Gastrocnemius medialis (tissue), 4 donors: ENCODE measurements at regions not wholly inside any gene's neighbourhood (a gene's known extent, or its start where the extent isn't known, plus 50 kb on each side); places are given as distances from the start of the nearest gene placed in this dataset.
A peak's percentile ranks its signal among the peaks of the same experiment; 100 is the strongest.
"Not testable (repeated sequence)": the region's sequence is repeated elsewhere in the genome, so short reads cannot be mapped to it uniquely, and the experiment has no call there.

Experiments used
- ATAC-seq, 2 donors: fragments of 150-250 bp; one replicate each; pipeline ENCODE4 v1.9.1; 2016
- DNase-seq, 2 donors: peaks; one replicate each; pipeline ENCODE4 v3.0.0-alpha.2; 2019
- H3K27ac ChIP-seq, 4 donors: fragments of 200-600 bp; sonication (generic); 1 replicate in 1 of 4; 2 replicates in 3 of 4; pipeline ENCODE4 v1.5.1; 2016 to 2018; ENCODE audit warnings: mild to moderate bottlenecking in 2 of 4, moderate library complexity in 1 of 4
- H3K27me3 ChIP-seq, 3 donors: fragments of 200-600 bp; sonication (generic) in 2 of 3; 1 replicate in 1 of 3; 2 replicates in 2 of 3; pipeline versions ENCODE4 v1.5.1 to v1.6.0; 2016 to 2019; ENCODE audit warnings: mild to moderate bottlenecking in 1 of 3, moderate library complexity in 1 of 3
- H3K36me3 ChIP-seq, 2 donors: fragments of 200-600 bp; sonication (generic) in 1 of 2; one replicate each; pipeline ENCODE4 v1.5.1; 2017 to 2018
- H3K4me1 ChIP-seq, 2 donors: fragments of 200-600 bp; sonication (generic) in 1 of 2; one replicate each; pipeline ENCODE4 v1.5.1; 2016 to 2017; ENCODE audit warnings: mild to moderate bottlenecking in 2 of 2
- H3K4me3 ChIP-seq, 4 donors: fragments of 200-600 bp; sonication (generic) in 3 of 4; 1 replicate in 1 of 4; 2 replicates in 3 of 4; pipeline ENCODE4 v1.5.1; 2016 to 2019; ENCODE audit warnings: mild to moderate bottlenecking in 2 of 4
- H3K9me3 ChIP-seq, 3 donors: fragments of 200-600 bp; sonication (generic) in 2 of 3; 1 replicate in 1 of 3; 2 replicates in 2 of 3; pipeline ENCODE4 v1.5.1; 2016 to 2019
- in situ Hi-C, 4 donors: fragments of 200-750 bp; cut with MboI; loops; one replicate each; pipeline versions ENCODE4 v1.15.0 to v1.8.0; 2017; ENCODE audit warnings: low sequenced_read_pairs in 4 of 4
- intact Hi-C: fragments of 100-400 bp; cut with DNase I; formaldehyde crosslinking; loops from one replicate; pipeline ENCODE4 v1.15.1; 2023; ENCODE audit warnings: low total_unique reads

DNA sequence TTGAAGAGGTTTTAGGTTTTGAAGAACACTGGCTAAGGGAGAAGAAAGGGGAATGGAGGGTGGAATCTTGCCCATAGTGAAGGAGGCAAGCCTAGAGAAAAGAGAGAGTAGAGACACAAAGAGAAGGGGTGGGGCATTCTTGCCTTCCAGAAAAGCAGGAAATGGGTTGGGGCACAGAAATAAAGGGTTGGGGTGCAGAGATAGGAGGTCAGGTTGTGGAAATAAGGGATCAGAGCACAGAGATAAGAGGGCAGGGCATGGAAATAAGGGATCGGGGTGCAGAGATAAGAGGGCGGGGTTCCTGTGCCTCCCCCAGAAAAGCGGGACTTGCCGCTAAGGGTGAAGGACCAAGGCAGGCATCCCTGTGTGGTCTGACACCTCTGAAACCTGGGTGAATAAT, 69.9 kb downstream of the ALG1L2 start:
- ATAC-seq, H3K4me3 ChIP-seq, H3K27me3 ChIP-seq, in situ Hi-C loops, DNase-seq, intact Hi-C loops, H3K4me1 ChIP-seq, H3K36me3 ChIP-seq, H3K9me3 ChIP-seq, H3K27ac ChIP-seq: not testable (repeated sequence)

DNA sequence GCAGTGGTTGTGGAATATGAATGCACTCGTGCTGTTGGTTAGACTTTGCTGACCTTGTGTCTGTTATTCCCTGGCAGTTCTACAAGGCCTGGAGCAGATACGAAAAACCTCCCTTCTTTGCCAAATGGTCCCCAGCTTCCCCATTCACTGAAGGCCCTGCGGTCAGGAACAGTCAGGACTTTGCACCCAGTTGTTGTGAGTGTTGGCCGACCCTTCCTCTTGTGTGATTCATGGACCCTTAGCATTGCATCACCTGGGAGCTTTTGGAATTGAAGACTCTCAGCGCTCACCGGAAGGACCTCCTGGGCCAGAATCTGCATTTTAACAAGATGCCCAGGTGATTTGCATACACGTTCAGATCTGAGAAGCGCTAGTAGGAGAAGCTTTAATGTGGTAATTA, 71.6 kb downstream of the ALG1L2 start:
- in situ Hi-C loops, H3K36me3 ChIP-seq, H3K27ac ChIP-seq, ATAC-seq, H3K9me3 ChIP-seq, H3K27me3 ChIP-seq, H3K4me1 ChIP-seq, DNase-seq, intact Hi-C loops, H3K4me3 ChIP-seq: not testable (repeated sequence)

DNA sequence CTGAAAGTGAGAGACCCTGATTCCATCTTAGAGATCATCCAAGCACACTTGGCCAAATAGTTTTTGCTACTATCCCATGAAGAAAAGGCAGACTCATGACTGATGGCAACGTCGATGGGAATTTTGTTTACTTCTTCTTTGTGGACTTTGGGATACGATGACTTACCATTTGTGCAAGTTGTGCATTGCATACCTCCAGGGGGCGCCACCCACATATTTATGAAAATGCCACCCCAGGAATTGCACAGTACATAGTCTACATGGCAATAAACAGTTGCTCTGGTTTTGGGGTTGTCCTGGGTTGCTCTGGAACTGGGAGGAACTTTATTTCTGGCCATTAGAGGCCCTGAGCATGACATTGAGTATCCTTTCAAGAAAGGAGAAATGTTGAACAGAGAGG, 73.8 kb downstream of the ALG1L2 start:
- intact Hi-C loops, DNase-seq, H3K4me3 ChIP-seq, H3K27me3 ChIP-seq, in situ Hi-C loops, H3K36me3 ChIP-seq, H3K27ac ChIP-seq, H3K9me3 ChIP-seq, ATAC-seq, H3K4me1 ChIP-seq: not testable (repeated sequence)

DNA sequence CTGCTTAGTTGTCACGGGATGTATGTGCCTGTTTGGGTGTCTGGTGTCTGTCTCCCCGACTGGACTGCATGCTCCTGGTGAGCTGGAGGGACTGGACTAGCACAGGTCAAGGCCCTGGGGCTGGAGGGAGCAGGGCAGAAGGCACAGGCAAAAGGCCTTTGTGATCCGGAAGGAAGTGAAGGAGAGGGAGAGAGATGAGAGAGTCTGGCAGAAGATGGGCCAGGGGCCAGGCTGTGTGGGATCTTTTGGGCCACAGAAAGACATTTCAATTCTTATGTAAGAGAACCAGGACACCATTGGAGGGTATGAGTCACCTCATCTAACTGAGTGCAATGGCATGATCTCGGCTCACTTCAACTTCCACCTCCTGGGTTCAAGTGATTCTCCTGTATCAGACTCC, 85.2 kb downstream of the ALG1L2 start:
- H3K36me3 ChIP-seq, intact Hi-C loops, ATAC-seq, H3K27ac ChIP-seq, in situ Hi-C loops, DNase-seq, H3K4me3 ChIP-seq, H3K9me3 ChIP-seq, H3K4me1 ChIP-seq, H3K27me3 ChIP-seq: not testable (repeated sequence)

DNA sequence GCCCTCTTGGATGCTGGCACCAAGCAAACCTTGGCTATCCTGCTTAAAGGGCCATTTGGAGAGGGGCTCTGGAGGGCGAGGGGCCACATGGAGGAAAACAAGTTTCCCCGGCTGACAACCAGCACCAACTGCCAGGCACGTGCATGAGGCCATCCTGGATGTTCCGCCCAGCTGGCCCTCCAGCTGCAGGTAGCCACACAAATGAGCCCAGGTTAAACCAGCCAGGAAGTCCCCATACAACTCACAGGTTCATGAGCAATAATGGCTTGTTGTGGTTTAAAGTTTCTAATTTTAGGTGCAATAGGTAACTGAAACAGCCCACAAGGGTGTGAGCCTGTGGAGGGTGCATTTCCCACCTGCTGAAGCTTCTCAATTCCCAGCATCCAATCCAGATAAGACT, 93.6 kb downstream of the ALG1L2 start:
- H3K4me3 ChIP-seq, H3K4me1 ChIP-seq, intact Hi-C loops, H3K9me3 ChIP-seq, H3K27me3 ChIP-seq, in situ Hi-C loops, H3K36me3 ChIP-seq, ATAC-seq, DNase-seq, H3K27ac ChIP-seq: not testable (repeated sequence)

DNA sequence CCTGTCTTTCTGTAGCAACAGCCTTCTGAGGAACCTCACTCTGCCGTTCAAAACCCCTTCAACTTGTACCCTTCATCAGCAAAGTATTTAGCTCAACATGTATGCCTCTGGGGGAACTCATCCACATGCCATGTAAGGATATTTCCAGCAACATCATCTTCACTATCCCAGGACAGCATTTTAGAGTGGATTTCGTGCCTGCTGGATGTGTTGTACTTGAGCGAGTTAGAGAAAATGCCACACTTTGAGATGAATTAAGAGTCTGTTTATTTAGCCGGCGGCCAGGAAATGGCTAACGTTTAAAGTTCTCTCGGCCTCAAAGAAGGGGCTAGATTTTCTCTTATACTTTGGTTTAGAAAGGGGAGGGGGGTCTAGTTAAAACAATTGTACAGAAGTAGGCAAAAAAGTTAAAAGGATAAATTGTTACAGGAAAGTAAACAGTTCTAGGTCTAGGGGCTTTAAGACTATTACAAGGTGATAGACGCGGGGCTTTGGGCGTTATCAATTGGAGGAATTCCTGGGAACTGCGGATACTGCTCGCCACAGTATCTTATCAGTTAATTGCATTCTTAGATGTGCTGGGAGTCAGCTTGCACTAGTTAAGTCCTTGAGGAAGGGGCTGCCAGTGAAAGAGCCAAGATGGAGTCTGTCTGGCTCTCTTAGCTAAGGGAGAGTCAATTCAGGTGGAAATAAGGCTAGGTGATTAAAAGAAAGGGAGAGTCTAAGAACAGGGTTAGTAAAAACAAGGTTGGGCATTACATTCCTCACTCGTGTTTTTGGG, 95.0 kb downstream of the ALG1L2 start:
- H3K36me3 ChIP-seq, H3K27me3 ChIP-seq, H3K4me3 ChIP-seq, ATAC-seq, intact Hi-C loops, DNase-seq, H3K9me3 ChIP-seq, H3K4me1 ChIP-seq, in situ Hi-C loops, H3K27ac ChIP-seq: not testable (repeated sequence)

DNA sequence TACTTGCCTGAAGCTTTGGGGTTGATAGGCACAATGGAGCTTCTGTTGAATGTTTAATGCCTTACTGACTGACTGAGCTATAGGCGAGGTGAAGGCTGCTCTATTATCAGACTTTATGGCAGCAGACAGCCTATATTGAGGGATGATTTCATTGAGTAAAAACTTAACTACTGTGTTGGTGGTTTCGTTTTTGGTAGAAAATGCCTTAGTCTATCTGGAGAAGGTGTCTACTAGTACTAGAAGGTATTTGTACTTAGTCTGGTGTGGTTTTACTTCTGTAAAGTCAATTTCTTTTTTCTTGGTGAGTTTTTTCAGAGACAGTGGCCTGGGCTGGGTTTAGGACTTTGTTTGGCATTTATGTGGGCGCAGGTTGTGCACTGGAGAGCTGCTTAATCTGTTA, 97.2 kb downstream of the ALG1L2 start:
- DNase-seq, H3K27me3 ChIP-seq: not testable (repeated sequence)

DNA sequence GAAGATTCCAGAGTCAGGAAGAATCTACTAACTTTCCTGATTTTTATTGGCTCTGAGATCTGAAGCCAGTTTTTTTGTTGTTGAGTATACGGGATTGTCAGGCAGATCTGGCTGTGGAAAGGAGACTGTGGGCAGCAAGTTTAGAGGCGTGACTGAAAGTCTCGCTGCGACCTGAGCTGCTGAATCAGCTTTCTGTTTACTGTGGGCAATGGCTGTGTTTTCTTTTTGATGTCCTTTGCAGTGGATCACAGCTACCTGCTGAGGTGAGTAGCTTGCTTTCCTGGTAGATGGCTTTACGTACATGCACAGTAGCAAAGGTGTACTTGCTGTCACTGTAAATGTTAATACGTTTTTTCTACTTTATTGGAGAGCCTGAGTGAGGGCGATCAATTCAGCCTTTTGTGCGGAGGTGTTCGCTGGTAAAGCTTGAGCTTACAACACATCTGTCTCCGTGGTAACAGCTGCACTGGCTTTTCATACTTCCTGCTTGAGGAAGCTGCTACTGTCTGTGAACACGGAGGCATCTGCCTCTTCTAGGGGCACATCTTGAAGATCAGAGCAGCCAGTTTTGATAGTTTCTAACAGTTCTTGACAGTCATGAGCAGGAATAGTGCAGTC, 97.8 kb downstream of the ALG1L2 start:
- peak; percentile 2 to 11 for DNase-seq
- intact Hi-C loops, ATAC-seq, in situ Hi-C loops, H3K4me1 ChIP-seq, H3K27me3 ChIP-seq, H3K27ac ChIP-seq, H3K36me3 ChIP-seq, H3K9me3 ChIP-seq: not testable (repeated sequence)
- H3K4me3 ChIP-seq = peak overlapping the region in 2 of 4 donors; percentile 21

More for the DNA sequence above, 97.2 kb downstream of the ALG1L2 start:
- intact Hi-C loops, H3K4me3 ChIP-seq, H3K36me3 ChIP-seq, H3K4me1 ChIP-seq, ATAC-seq, in situ Hi-C loops, H3K27ac ChIP-seq, H3K9me3 ChIP-seq: not testable (repeated sequence)

DNA sequence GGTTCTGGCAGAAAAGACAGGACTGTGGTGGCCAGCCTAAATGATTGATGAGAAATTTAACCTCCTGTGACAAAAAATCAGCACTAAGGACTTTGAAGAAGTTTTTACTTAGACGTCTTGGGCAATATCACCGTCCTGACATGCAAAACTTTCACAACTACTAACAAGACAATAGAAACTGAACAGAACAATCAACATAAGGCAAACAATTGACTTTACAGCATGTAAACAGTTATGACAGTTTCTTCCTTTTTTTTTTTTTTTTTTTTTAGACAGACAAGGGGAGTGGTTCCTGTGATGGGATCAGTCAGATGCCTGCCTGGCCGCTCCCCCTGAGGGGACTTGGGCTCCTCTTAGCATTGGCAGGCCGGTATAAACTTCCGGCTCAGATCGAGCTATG, 100.8 kb downstream of the ALG1L2 start:
- H3K36me3 ChIP-seq, H3K4me3 ChIP-seq, H3K4me1 ChIP-seq, H3K27me3 ChIP-seq, H3K27ac ChIP-seq, ATAC-seq, DNase-seq, H3K9me3 ChIP-seq, intact Hi-C loops, in situ Hi-C loops: not testable (repeated sequence)

DNA sequence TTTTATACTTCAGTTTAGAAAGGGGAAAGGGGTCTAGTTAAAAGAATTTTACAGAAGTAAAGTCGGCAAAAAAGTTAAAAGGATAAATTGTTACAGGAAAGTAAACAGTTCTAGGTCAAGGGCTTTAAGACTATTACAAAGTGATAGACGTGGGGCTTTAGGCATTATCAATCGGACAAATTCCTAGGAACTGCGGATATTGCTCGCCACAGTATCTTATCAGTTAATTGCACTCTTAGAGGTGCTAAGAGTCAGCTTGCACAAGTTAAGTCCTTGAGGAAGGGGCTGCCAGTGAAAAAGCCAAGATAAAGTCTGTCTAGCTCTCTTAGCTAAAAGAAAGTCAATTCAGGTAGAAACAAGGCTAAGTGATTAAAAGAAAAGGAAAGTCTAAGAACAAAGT, 102.1 kb downstream of the ALG1L2 start:
- DNase-seq, H3K36me3 ChIP-seq, H3K9me3 ChIP-seq, H3K4me3 ChIP-seq, in situ Hi-C loops, intact Hi-C loops, ATAC-seq, H3K27me3 ChIP-seq, H3K4me1 ChIP-seq, H3K27ac ChIP-seq: not testable (repeated sequence)

DNA sequence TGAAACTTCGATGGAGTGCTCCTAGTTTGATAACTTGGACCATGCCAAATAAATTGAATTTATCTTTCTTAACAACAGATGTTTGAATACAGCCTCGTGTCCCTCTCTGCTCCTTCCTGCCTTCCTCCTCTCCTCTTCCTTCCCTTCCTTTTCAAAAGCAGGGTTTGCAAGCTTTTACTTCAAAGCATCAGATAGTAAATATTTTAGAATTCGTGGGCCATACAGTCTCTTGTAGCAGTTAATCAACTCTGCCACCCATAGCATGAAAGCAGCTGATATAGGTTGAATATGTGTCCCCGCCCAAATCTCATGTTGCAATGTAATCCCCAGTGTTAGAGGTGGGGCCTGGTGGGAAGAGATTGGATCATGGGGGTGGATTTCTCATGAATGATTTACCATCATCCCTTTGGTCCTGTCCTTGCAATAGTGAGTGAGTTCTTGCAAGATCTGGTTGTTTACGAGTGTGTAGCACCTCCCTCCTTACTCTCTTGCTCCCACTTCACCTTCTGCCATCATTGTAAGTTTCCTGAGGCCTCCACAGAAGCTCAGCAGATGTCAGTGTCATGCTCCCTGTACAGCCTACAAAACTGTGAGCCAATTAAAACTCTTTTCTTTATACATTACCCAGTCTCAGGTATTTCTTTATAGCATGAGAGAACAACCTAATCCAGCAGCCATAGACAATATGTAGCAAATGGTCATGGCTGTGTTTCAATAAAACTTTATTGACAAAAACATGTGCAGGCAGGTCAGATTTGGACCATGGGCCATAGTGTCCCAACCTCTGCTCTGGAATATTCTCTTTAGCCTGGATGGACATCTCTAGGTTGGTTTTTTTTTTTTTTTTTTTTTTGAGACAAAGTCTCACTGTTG, 102.8 kb downstream of the ALG1L2 start:
- H3K36me3 ChIP-seq, in situ Hi-C loops, H3K27me3 ChIP-seq, H3K9me3 ChIP-seq, DNase-seq, intact Hi-C loops, H3K27ac ChIP-seq, H3K4me3 ChIP-seq, ATAC-seq, H3K4me1 ChIP-seq: not testable (repeated sequence)
